Pancreas (tissue), 10 donors: ENCODE measurements at regions not wholly inside any gene's neighbourhood (a gene's known extent, or its start where the extent isn't known, plus 50 kb on each side); places are given as distances from the start of the nearest gene placed in this dataset.

ENCODE experiments used
- ATAC-seq, 4 donors: fragments of 200-7000 bp; cut with Tn5 transposase; one replicate each; pipeline versions ENCODE4 v1.8.0 to v1.9.1; 2020; ENCODE audit warnings: mild to moderate bottlenecking in 4 of 4, moderate library complexity in 4 of 4
- DNase-seq, 6 donors: peaks; one replicate each; pipeline ENCODE4 v3.0.0-alpha.2; 2020
- FAIRE-seq: peaks from 2 replicates; lab custom pipeline; 2012; peaks lifted over from hg19 to GRCh38; lab: Jason Lieb, UNC
- H3K27ac ChIP-seq, 4 donors: fragments of 200-600 bp; sonication (generic); 1 replicate in 3 of 4; 2 replicates in 1 of 4; pipeline versions ENCODE4 v1.5.0 to v1.8.0; 2020
- H3K27me3 ChIP-seq, 4 donors: fragments of 200-600 bp; one replicate each; pipeline ENCODE4 v1.8.0; 2021
- H3K36me3 ChIP-seq, 3 donors: fragments of 200-600 bp; sonication (generic) in 1 of 3; one replicate each; pipeline versions ENCODE4 v1.5.0 to v1.8.0; 2020 to 2021
- H3K4me1 ChIP-seq, 3 donors: fragments of 200-600 bp; one replicate each; pipeline ENCODE4 v1.8.0; 2021
- H3K4me3 ChIP-seq, 4 donors: fragments of 200-600 bp; sonication (generic) in 2 of 4; one replicate each; pipeline versions ENCODE4 v1.5.0 to v1.8.0; 2020 to 2021
- H3K9me3 ChIP-seq, 4 donors: fragments of 200-600 bp; one replicate each; pipeline ENCODE4 v1.8.0; 2021
- CTCF ChIP-seq, 4 donors: fragments of 200-600 bp; sonication (generic) in 3 of 4; IDR thresholded peaks; one replicate each; pipeline versions ENCODE4 v1.5.0 to v1.8.0; 2021; ENCODE audit warnings: antibody characterized with exemption in 4 of 4
- WGBS, 2 donors: extraction: QIAGEN DNeasy Blood & Tissue Kit; methylation state at CpG; one replicate each; pipeline ENCODE4 v1.1.7; 2013; 5-methylcytosine and 5-hydroxymethylcytosine counted together
- intact Hi-C, 3 donors: fragments of 100-400 bp; cut with DNase I; formaldehyde crosslinking; loops; one replicate each; pipeline versions ENCODE4 v1.11.1 to v1.14.2; 2022
- donor health status: healthy with polysubstance abuse.
- donor health status: DM: no; HTN: no; CAD: no; lungs with moderate emphysema.
- donor health status: DM: no; HTN: no; CAD: no.
- donor health status: control.
- donor health status: control.
- donor health status: Bipolar disorder and iron deficiency.
- donor health status: DM: yes; HTN: yes; CAD: no.
- donor health status: DM: no; HTN: no; CAD: no.
- donor health status: DM: no; HTN: no; CAD: no.
- donor health status: DM: yes; HTN: yes; CAD: no.

DNA sequence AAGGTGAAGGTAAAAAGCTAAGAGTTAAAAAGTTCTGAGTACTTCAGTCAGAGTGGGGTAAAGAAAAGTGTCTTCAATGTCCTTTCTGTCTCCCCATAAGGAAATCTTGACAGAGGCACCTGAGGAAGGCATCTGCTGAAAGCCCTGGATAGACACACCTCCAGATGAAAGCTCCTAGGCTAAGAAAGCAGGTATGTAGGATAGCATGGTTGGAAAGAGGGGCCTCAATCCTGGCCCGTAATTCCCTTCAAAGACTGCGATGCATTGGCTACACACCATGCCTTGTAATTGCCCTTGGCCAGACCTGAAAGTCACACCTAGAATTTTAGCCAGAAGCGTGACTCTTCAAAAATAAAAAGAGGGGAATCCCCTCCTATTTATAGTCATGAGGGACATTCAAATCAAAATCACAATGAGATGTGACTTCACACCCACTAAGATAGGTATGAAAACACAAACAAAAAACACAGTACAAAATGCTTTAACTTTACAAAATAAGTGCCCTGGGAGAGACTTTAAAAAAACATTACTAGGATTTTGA is 809.7 kb downstream of the IPMK start:
- no peaks in the 10 kb centered on the region for H3K27me3 ChIP-seq
- no peak overlapping the region for H3K4me3 ChIP-seq
- WGBS, 2 donors, result 76 to 79% methylated on average over 3 of the region's 3 CpGs
- intact Hi-C loops, result no loop called here
- ATAC-seq (no peak), FAIRE-seq (no peak), DNase-seq (no peak)
- TF ChIP-seq CTCF (IDR thresholded peaks at IDR 0.05), result no peak
- H3K27ac ChIP-seq, result no peak overlapping the region
- H3K36me3 ChIP-seq, result no peaks in the 10 kb centered on the region
- no peaks in the 10 kb centered on the region for H3K4me1 ChIP-seq
- no peaks in the 10 kb centered on the region for H3K9me3 ChIP-seq

DNA sequence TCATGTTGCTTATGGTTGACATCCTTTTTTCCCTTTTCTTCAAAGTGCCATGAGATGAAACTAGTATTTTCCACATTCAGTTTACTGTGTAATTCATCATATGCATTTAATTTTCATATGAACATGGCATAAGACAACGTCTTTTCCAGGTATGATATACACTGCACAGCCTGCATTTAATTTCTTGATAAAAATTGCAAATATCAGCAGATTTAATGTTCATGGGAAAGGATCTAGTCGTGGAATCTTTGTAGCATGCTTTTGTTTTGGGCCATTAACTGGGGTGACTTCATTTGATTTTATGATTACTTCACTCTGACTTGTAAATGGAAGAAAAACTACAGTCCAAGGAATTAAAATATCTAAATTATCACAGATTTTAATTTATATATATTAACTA is 837.3 kb downstream of the IPMK start:
- TF ChIP-seq CTCF (IDR thresholded peaks at IDR 0.05), result no peak
- H3K36me3 ChIP-seq, result no peaks in the 10 kb centered on the region
- H3K4me1 ChIP-seq, result no peaks in the 10 kb centered on the region
- no peak overlapping the region for H3K27ac ChIP-seq
- DNase-seq (no peak), FAIRE-seq (no peak), ATAC-seq (no peak)
- H3K4me3 ChIP-seq, result no peak overlapping the region
- H3K9me3 ChIP-seq, result no peaks in the 10 kb centered on the region
- no peaks in the 10 kb centered on the region for H3K27me3 ChIP-seq
- 42 to 56% methylated on average over 2 of the region's 2 CpGs for WGBS, 2 donors
- intact Hi-C loops, result no loop called here

DNA sequence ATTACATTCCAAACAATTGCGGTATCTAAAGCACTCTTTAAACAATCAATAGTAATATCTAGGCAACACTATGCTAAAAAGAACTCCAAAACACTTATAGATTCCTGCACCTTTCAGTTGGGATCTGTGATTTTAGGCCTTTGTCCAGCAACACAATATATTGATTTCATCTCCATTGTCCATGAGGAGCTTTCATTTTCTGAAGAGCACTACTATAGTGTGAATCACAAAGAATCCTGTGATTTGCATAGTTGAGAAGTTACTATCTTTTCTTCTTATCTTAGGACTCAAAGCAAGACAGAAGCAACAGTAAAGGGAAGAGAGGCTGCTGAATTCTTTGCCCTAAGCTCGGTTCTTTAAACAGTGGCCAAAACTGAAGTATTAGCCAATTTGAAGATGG is 846.8 kb downstream of the IPMK start:
- 54 to 61% methylated on average over 2 of the region's 2 CpGs for WGBS, 2 donors
- Histone ChIP-seq H3K4me3 (no peak overlapping the region), H3K4me1 (no peaks in the 10 kb centered on the region), H3K36me3 (no peaks in the 10 kb centered on the region), H3K27me3 (no peaks in the 10 kb centered on the region), H3K27ac (no peak overlapping the region), H3K9me3 (no peaks in the 10 kb centered on the region)
- ATAC-seq (no peak), DNase-seq (no peak), FAIRE-seq (no peak)
- intact Hi-C loops, result no loop called here
- no peak for TF ChIP-seq CTCF (IDR thresholded peaks at IDR 0.05)

- Histone ChIP-seq H3K27me3 (no peaks in the 10 kb centered on the region), H3K36me3 (no peaks in the 10 kb centered on the region), H3K4me3 (no peak overlapping the region), H3K4me1 (no peaks in the 10 kb centered on the region), H3K9me3 (no peaks in the 10 kb centered on the region), H3K27ac (no peak overlapping the region)
- no peak for DNase-seq
- TF ChIP-seq CTCF (IDR thresholded peaks at IDR 0.05), result no peak
- no peak for FAIRE-seq
- intact Hi-C loops, result no loop called here
- WGBS, 2 donors, result 68 to 82% methylated on average over 6 of the region's 6 CpGs
- no peak for ATAC-seq
Measured at GRCh38 chr10:57418476-57418875, 849.2 kb downstream of the IPMK start.

GRCh38 chr10:57395923-57396322 is 871.8 kb downstream of the IPMK start:
- no peak overlapping the region for H3K4me3 ChIP-seq
- no peaks in the 10 kb centered on the region for H3K36me3 ChIP-seq
- no peaks in the 10 kb centered on the region for H3K9me3 ChIP-seq
- DNase-seq (no peak), FAIRE-seq (no peak), ATAC-seq (no peak)
- no peak for TF ChIP-seq CTCF (IDR thresholded peaks at IDR 0.05)
- 67 to 75% methylated on average over 5 of the region's 5 CpGs for WGBS, 2 donors
- intact Hi-C loops, result no loop called here
- no peaks in the 10 kb centered on the region for H3K27me3 ChIP-seq
- no peaks in the 10 kb centered on the region for H3K4me1 ChIP-seq
- H3K27ac ChIP-seq, result no peak overlapping the region
